ENCODE measurements at regions not wholly inside any gene's neighbourhood (a gene's known extent, or its start where the extent isn't known, plus 50 kb on each side); places are given as distances from the start of the nearest gene placed in this dataset.
"Not testable (repeated sequence)": the region's sequence is repeated elsewhere in the genome, so short reads cannot be mapped to it uniquely, and the experiment has no call there.

- TF ChIP-seq ZBTB33 (IDR thresholded peaks at IDR 0.05) (no peak), TAF1 (conservative IDR thresholded peaks at IDR 0.05) (no peak), MAX (IDR thresholded peaks at IDR 0.05) (no peak), NR2F2 (IDR thresholded peaks at IDR 0.05) (no peak)
Measured at GRCh38 chr7:123323689-123324088, 123.9 kb upstream of the SLC13A1 start (continued).

- not testable (repeated sequence) for H3K9me3 ChIP-seq (ENCODE audit: control insufficient read depth in 4 of 4, low read length in 3 of 4); H3K36me3 ChIP-seq (ENCODE audit: control insufficient read depth in 4 of 4, insufficient read depth in 3 of 4, low read depth in 1 of 4, low read length in 3 of 4); H3K27ac ChIP-seq (ENCODE audit: low read depth in 1 of 2, low read length in 2 of 2); DNase-seq (ENCODE audit: low spot score); H3K27me3 ChIP-seq (ENCODE audit: control insufficient read depth in 4 of 4, insufficient read depth in 4 of 4, low read length in 3 of 4); H3K9ac ChIP-seq (ENCODE audit: low read depth in 1 of 2, low read length in 2 of 2); H3K4me3 ChIP-seq (ENCODE audit: low read depth in 1 of 3, low read length in 3 of 3); H3K4me1 ChIP-seq (ENCODE audit: control insufficient read depth in 4 of 4, insufficient read depth in 4 of 4, low read length in 3 of 4)
- 75% methylated on average over 5 of the region's 5 CpGs for WGBS
Measured at GRCh38 chr7:123321578-123321977, 121.8 kb upstream of the SLC13A1 start.

- Histone ChIP-seq H3K4me3 (ENCODE audit: low read depth in 1 of 3, low read length in 3 of 3) (no peak overlapping the region), H3K27ac (ENCODE audit: low read depth in 1 of 2, low read length in 2 of 2) (no peak overlapping the region), H3K9me3 (ENCODE audit: control insufficient read depth in 4 of 4, low read length in 3 of 4) (peaks cover 0 to 8% (median 3%) of the 10 kb centered on the region in 4 donors), H3K36me3 (ENCODE audit: control insufficient read depth in 4 of 4, insufficient read depth in 3 of 4, low read depth in 1 of 4, low read length in 3 of 4) (no peaks in the 10 kb centered on the region), H3K4me1 (ENCODE audit: control insufficient read depth in 4 of 4, insufficient read depth in 4 of 4, low read length in 3 of 4) (no peaks in the 10 kb centered on the region), H3K9ac (ENCODE audit: low read depth in 1 of 2, low read length in 2 of 2) (no peak overlapping the region), H3K27me3 (ENCODE audit: control insufficient read depth in 4 of 4, insufficient read depth in 4 of 4, low read length in 3 of 4) (no peaks in the 10 kb centered on the region)
- no peak for TF ChIP-seq MAX (IDR thresholded peaks at IDR 0.05)
- TF ChIP-seq TAF1 (conservative IDR thresholded peaks at IDR 0.05): no peak
- TF ChIP-seq REST (IDR thresholded peaks at IDR 0.05): no peak
- TF ChIP-seq NR2F2 (IDR thresholded peaks at IDR 0.05): no peak
- TF ChIP-seq ATF3 (IDR thresholded peaks at IDR 0.05): no peak
- TF ChIP-seq ZBTB33 (IDR thresholded peaks at IDR 0.05): no peak
- TF ChIP-seq HNF4G (IDR thresholded peaks at IDR 0.05): no peak
- TF ChIP-seq SP1 (IDR thresholded peaks at IDR 0.05): no peak
- TF ChIP-seq RAD21 (IDR thresholded peaks at IDR 0.05): no peak
- TF ChIP-seq CTCF (IDR thresholded peaks at IDR 0.05; ENCODE audit: low read depth, low read length, missing input control): no peak
- no peak for TF ChIP-seq GABPA (IDR thresholded peaks at IDR 0.05 in 1 of 2, conservative IDR thresholded peaks at IDR 0.05 in 1 of 2)
- no peak for TF ChIP-seq YY1 (IDR thresholded peaks at IDR 0.05)
- no peak for TF ChIP-seq RXRA (IDR thresholded peaks at IDR 0.05)
- TF ChIP-seq FOXA1 (IDR thresholded peaks at IDR 0.05): no peak
- no peak for TF ChIP-seq EGR1 (IDR thresholded peaks at IDR 0.05; ENCODE audit: low read depth in 2 of 2)
- no peak for TF ChIP-seq FOXA2 (IDR thresholded peaks at IDR 0.05)
- no peak for TF ChIP-seq JUND (IDR thresholded peaks at IDR 0.05)
- TF ChIP-seq HNF4A (conservative IDR thresholded peaks at IDR 0.05): no peak
- DNase-seq (ENCODE audit: low spot score): no peak
- 70% methylated on average over 3 of the region's 3 CpGs for WGBS
Measured at GRCh38 chr7:123319911-123320310, 120.1 kb upstream of the SLC13A1 start.

Data from liver (tissue), 8 donors.